Neural cell (in vitro differentiated cells): ENCODE measurements at regions not wholly inside any gene's neighbourhood (a gene's known extent, or its start where the extent isn't known, plus 50 kb on each side); places are given as distances from the start of the nearest gene placed in this dataset.

ENCODE experiments used
- EP300 ChIP-seq: fragments of 450-650 bp; conservative IDR thresholded peaks from 2 replicates; pipeline ENCODE4 v1.6.1; 2014; ENCODE audit warnings: antibody characterized with exemption, mild to moderate bottlenecking, moderate library complexity; ENCODE audit not compliant: poor library complexity, severe bottlenecking
- EZH2 ChIP-seq: fragments of 200-600, 300-800 bp; shearing (Covaris generic), sonication (generic); IDR thresholded peaks from 2 replicates; pipeline ENCODE4 v1.6.1; 2014; ENCODE audit warnings: antibody characterized with exemption, low read length, borderline replicate concordance, mild to moderate bottlenecking; ENCODE audit not compliant: insufficient read depth, poor library complexity, severe bottlenecking
- POLR2AphosphoS5 ChIP-seq: IDR thresholded peaks from 2 replicates; pipeline ENCODE4 v1.6.1; 2012
- TF ChIP-seq, protein P1 (sequence below): IDR thresholded peaks from 2 replicates; pipeline ENCODE4 v1.6.1; 2012; ENCODE audit warnings: borderline replicate concordance
- TF ChIP-seq, protein P2 (sequence below): fragments of 450-650 bp; IDR thresholded peaks from 2 replicates; pipeline ENCODE4 v1.5.1; 2014; ENCODE audit warnings: antibody characterized with exemption, mild to moderate bottlenecking, moderate library complexity; ENCODE audit not compliant: poor library complexity, severe bottlenecking

DNA sequence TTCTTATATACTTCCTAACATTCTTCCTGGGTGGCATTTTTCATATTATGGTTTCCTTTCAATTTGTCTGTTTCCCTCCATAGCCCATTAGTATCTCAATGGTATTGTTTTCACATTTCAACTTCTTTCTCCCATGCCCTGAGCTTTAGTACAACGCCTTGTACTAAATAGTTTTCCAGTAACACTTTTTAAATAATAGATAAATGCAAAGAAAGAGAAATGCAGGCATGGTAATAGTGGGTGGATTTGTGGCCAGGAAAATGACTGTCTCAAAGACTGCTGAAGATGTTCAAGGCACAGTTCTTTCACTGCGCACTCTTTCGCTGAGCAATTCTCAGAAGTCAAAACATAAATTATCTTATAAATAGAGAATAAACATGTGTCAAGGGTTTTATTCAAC, 145.1 kb downstream of the LCA5 start:
- TF ChIP-seq POLR2AphosphoS5 (no peak), EZH2 (no peak), EP300 (no peak)
- TF ChIP-seq, protein P1, sequence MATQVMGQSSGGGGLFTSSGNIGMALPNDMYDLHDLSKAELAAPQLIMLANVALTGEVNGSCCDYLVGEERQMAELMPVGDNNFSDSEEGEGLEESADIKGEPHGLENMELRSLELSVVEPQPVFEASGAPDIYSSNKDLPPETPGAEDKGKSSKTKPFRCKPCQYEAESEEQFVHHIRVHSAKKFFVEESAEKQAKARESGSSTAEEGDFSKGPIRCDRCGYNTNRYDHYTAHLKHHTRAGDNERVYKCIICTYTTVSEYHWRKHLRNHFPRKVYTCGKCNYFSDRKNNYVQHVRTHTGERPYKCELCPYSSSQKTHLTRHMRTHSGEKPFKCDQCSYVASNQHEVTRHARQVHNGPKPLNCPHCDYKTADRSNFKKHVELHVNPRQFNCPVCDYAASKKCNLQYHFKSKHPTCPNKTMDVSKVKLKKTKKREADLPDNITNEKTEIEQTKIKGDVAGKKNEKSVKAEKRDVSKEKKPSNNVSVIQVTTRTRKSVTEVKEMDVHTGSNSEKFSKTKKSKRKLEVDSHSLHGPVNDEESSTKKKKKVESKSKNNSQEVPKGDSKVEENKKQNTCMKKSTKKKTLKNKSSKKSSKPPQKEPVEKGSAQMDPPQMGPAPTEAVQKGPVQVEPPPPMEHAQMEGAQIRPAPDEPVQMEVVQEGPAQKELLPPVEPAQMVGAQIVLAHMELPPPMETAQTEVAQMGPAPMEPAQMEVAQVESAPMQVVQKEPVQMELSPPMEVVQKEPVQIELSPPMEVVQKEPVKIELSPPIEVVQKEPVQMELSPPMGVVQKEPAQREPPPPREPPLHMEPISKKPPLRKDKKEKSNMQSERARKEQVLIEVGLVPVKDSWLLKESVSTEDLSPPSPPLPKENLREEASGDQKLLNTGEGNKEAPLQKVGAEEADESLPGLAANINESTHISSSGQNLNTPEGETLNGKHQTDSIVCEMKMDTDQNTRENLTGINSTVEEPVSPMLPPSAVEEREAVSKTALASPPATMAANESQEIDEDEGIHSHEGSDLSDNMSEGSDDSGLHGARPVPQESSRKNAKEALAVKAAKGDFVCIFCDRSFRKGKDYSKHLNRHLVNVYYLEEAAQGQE, result no peak
- TF ChIP-seq, protein P2, sequence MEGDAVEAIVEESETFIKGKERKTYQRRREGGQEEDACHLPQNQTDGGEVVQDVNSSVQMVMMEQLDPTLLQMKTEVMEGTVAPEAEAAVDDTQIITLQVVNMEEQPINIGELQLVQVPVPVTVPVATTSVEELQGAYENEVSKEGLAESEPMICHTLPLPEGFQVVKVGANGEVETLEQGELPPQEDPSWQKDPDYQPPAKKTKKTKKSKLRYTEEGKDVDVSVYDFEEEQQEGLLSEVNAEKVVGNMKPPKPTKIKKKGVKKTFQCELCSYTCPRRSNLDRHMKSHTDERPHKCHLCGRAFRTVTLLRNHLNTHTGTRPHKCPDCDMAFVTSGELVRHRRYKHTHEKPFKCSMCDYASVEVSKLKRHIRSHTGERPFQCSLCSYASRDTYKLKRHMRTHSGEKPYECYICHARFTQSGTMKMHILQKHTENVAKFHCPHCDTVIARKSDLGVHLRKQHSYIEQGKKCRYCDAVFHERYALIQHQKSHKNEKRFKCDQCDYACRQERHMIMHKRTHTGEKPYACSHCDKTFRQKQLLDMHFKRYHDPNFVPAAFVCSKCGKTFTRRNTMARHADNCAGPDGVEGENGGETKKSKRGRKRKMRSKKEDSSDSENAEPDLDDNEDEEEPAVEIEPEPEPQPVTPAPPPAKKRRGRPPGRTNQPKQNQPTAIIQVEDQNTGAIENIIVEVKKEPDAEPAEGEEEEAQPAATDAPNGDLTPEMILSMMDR, result no peak
